HUES48 (cell line): ENCODE measurements at regions not wholly inside any gene's neighbourhood (a gene's known extent, or its start where the extent isn't known, plus 50 kb on each side); places are given as distances from the start of the nearest gene placed in this dataset.

Experiments used
- H3K27ac ChIP-seq: one replicate; pipeline ENCODE4 v1.7.0; 2013; ENCODE audit warnings: low read depth, low read length, inconsistent platforms
- H3K27me3 ChIP-seq: 2 replicates; pipeline ENCODE4 v1.6.1; 2013; ENCODE audit warnings: mild to moderate bottlenecking, low read length; ENCODE audit not compliant: control insufficient read depth, insufficient read depth
- H3K36me3 ChIP-seq: 2 replicates; pipeline ENCODE4 v1.6.1; 2013; ENCODE audit warnings: low read length; ENCODE audit not compliant: control insufficient read depth, insufficient read depth
- H3K4me1 ChIP-seq: 2 replicates; pipeline ENCODE4 v1.6.1; 2013; ENCODE audit warnings: mild to moderate bottlenecking, low read length; ENCODE audit not compliant: control insufficient read depth, insufficient read depth
- H3K4me3 ChIP-seq: 2 replicates; pipeline ENCODE4 v1.5.1; 2013; ENCODE audit warnings: mild to moderate bottlenecking, low read depth, low read length
- H3K9ac ChIP-seq: 2 replicates; pipeline ENCODE4 v1.6.1; 2013; ENCODE audit warnings: mild to moderate bottlenecking, low read depth, low read length, moderate library complexity
- H3K9me3 ChIP-seq: 2 replicates; pipeline ENCODE4 v1.6.1; 2013; ENCODE audit warnings: low read length; ENCODE audit not compliant: control insufficient read depth, insufficient read depth

DNA sequence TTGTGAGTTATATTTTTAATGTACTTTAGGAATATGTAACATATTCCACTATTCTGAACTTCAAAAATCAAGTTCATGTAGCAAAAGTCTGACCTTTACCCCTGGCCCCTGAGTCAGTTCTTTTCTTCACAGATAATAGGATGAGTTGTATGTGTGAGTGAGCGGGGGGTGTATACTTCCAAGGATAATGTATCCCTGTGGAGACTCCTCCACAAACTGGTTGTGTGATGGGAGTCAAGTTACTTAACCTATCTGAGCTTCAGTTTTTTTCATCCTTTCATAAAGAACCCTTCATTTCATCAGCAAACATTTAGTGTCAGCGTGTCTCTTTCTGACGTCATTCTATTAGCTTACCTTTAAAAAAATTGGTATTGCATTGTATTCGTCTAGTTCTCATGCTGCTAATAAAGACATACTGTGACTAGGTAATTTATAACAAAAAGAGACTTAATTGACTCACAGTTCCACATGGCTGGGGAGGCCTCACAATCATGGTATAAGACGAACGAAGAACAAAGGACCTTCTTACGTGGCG, 288.1 kb upstream of the GPC6 start:
- Histone ChIP-seq H3K27ac (no peak overlapping the region), H3K9me3 (no peaks in the 10 kb centered on the region), H3K4me1 (no peaks in the 10 kb centered on the region), H3K4me3 (no peak overlapping the region), H3K9ac (no peak overlapping the region), H3K27me3 (no peaks in the 10 kb centered on the region), H3K36me3 (no peaks in the 10 kb centered on the region)

DNA sequence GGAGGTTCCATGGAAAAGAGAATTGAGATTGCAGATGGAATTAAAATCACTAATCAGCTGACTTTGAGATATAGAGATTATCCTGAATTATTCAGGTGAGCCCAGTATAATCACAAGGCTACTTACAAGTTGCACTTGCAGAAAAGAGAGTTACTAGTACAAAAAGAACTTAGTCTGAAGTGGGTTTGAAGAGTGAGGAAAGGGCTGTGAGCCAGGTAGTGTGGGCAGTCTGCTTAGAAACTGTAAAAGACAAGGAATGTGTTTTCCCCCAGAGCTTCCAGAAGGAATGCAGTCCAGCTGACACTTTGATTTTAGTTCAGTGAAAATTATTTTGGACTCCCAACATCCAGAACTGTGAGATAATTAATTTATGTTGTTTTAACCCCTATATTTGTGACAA, 285.4 kb upstream of the GPC6 start:
- no peak overlapping the region for H3K27ac ChIP-seq
- no peaks in the 10 kb centered on the region for H3K36me3 ChIP-seq
- H3K9ac ChIP-seq, result no peak overlapping the region
- H3K4me1 ChIP-seq, result no peaks in the 10 kb centered on the region
- no peak overlapping the region for H3K4me3 ChIP-seq
- H3K9me3 ChIP-seq, result no peaks in the 10 kb centered on the region
- H3K27me3 ChIP-seq, result no peaks in the 10 kb centered on the region

DNA sequence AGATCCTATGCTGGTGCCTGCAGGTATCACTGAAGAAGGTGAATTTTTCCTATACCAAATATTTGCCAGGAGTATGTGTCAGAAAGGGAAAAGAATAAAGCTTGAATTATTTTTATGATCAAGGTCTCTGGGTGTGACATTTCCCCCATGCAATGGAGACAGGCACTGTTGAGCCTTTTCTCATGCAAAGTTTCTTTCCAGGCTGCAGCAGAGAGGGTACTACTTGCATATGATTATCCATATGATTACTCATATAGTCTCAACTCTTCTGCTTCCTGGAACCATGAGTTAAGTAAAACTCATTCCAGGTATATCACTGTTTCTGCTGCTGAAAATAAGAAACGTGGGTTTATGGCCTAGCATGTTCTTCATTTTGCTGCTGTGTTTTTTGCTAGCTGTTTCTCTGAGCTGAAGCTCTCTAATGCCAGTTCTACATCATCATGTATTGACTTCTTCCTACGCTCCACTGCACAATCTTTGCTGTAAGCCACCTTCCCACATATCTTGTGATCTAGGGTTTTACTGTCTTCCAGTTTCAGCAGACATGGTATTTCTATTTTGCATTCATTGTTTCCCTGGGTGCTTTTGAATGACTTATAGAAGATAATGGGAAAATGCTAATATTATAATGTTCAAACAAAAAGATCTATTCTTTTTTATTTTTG, 278.7 kb upstream of the GPC6 start:
- no peak overlapping the region for H3K27ac ChIP-seq
- no peaks in the 10 kb centered on the region for H3K36me3 ChIP-seq
- H3K9ac ChIP-seq, result no peak overlapping the region
- peaks cover 6% of the 10 kb centered on the region for H3K4me1 ChIP-seq
- H3K4me3 ChIP-seq, result no peak overlapping the region
- H3K27me3 ChIP-seq, result no peaks in the 10 kb centered on the region
- H3K9me3 ChIP-seq, result no peaks in the 10 kb centered on the region

DNA sequence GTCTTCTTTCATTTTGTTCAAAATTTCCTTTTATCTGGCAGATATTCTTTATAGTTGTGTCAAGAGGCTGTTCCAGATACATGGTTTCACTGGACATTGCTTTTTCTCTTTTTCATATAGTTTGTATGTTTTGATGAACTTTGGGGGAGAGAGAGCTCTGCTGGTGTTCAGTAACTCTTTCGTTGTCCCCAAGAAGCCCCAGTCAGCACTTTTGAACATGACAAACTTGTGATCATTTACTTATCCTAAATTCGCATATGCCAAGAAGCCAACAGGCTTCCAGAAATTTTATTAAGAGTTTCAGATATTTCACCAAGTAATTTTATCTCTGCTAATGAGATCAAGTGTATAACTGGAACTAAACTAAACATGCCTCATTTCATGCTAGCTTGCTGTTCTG, 275.8 kb upstream of the GPC6 start:
- H3K4me3 ChIP-seq, result no peak overlapping the region

DNA sequence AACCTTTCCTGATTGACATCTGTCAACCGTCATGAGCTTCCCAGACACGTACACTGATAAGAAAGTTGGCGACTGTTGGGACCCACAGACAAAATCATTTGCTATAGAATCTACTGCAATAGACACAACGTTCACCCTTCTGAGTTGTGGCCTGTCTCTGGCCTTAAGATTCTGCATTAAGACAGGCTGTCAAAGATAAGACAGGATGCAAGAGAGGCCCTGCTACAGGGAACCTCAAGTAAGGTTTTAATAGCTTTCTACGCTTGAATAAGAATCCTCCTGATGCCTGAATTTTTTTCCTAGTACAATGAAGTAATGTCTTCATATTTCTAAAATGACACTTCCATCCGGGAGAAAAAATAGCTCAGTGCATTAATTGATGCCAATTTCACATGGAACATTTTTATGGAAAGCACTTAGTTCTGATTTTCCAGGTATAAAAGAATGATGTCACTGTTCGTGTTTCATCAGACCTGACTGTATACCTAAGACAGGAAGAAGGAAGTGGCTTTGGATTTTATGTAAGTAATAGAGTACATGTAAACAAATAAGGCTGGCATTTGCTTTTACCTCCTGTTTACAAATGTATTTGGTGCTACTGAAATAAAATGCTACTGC, 275.2 kb upstream of the GPC6 start:
- Histone ChIP-seq H3K4me1 (peaks cover 6% of the 10 kb centered on the region), H3K9me3 (no peaks in the 10 kb centered on the region), H3K4me3 (no peak overlapping the region), H3K9ac (no peak overlapping the region), H3K27ac (no peak overlapping the region), H3K36me3 (no peaks in the 10 kb centered on the region), H3K27me3 (no peaks in the 10 kb centered on the region)

More for the DNA sequence above, 275.8 kb upstream of the GPC6 start:
- H3K9me3 ChIP-seq, result no peaks in the 10 kb centered on the region
- peaks cover 6% of the 10 kb centered on the region for H3K4me1 ChIP-seq
- no peaks in the 10 kb centered on the region for H3K36me3 ChIP-seq
- H3K27ac ChIP-seq, result no peak overlapping the region
- H3K9ac ChIP-seq, result no peak overlapping the region
- no peaks in the 10 kb centered on the region for H3K27me3 ChIP-seq

DNA sequence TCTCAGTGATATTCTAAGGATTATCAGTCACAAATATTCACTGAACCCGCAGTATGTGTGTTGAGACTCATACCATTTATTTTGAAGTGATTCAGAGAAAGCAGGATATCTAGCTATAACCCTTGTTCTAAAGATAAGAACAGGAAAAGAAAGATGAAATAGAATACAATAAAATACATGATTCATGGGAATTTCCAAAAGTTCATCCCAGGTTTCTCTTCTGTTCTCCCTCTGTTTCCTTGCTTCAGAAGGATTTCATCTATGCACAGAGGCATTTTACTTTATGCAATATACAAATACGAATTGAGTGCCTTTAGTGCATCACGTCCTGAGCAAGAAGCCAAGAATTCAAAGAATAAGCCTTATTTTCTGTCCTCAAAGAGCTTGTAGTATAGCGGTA, 274.4 kb upstream of the GPC6 start:
- H3K9me3 ChIP-seq, result no peaks in the 10 kb centered on the region
- no peaks in the 10 kb centered on the region for H3K27me3 ChIP-seq
- no peak overlapping the region for H3K27ac ChIP-seq
- H3K4me1 ChIP-seq, result peaks cover 6% of the 10 kb centered on the region
- H3K9ac ChIP-seq, result no peak overlapping the region
- no peak overlapping the region for H3K4me3 ChIP-seq
- no peaks in the 10 kb centered on the region for H3K36me3 ChIP-seq

DNA sequence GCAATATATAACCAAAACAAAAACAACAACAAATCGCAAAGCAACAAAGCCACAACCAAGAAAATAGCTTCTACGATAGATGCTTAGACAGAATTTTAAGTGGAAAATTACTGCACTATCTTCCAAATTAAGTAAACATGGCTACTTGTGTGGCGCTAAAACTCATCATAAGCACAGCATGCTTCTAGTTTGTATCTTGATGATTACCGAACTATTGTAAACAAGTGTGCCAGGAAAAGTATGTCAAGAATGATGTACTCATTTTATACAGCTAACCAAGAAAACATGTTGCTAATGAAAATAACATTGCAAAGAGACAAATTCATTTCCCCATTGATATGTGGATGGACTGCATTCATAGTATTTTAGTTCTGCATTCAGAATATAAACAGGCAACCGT, 271.9 kb upstream of the GPC6 start:
- no peaks in the 10 kb centered on the region for H3K27me3 ChIP-seq
- no peaks in the 10 kb centered on the region for H3K36me3 ChIP-seq
- peaks cover 3% of the 10 kb centered on the region; the same call in 1 of the 2 replicates for H3K9me3 ChIP-seq
- no peak overlapping the region for H3K9ac ChIP-seq
- H3K4me3 ChIP-seq, result no peak overlapping the region
- no peak overlapping the region for H3K27ac ChIP-seq
- H3K4me1 ChIP-seq, result no peaks in the 10 kb centered on the region; the same call in 1 of the 2 replicates

DNA sequence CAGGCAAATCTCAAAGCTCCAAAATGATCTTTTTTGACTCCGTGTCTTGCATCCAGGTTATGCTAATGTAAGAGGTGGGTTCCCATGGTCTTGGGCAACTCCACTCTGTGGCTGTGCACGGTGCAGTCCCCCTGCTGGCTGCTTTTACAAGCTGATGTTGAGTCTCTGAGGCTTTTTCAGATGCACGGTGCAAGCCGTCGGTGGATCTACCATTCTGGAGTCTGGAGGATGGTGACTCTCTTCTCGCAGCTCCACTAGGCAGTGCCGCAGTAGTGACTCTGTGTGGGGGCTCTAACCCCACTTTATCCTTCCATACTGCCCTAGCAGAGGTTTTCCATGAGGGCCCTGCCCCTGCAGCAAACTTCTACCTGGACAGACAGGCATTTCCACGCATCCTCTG, 266.8 kb upstream of the GPC6 start:
- no peak overlapping the region for H3K4me3 ChIP-seq
- H3K27ac ChIP-seq, result no peak overlapping the region
- H3K9me3 ChIP-seq, result peaks cover 14% of the 10 kb centered on the region
- H3K9ac ChIP-seq, result no peak overlapping the region
- no peaks in the 10 kb centered on the region for H3K36me3 ChIP-seq
- no peaks in the 10 kb centered on the region for H3K27me3 ChIP-seq
- H3K4me1 ChIP-seq, result no peaks in the 10 kb centered on the region; the same call in 1 of the 2 replicates

DNA sequence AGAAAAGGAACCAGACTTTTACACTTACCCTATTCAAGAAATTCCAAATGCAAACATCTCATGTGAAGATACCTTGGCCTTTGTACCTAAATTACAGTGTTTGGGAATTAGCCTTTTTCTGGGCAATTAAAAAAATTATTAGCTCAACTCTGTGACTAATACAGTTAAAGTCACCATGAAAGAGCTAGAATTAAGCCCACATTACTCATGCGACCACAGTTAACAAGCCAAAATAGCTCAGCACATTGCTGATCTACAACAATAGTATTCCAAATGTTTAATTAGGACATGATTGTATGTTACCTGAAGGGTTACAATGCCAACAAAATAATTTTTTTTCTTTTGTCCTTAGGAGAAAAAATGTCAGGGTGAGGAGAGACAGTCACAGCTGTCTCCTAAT, 263.6 kb upstream of the GPC6 start:
- H3K27me3 ChIP-seq, result no peaks in the 10 kb centered on the region
- no peak overlapping the region for H3K27ac ChIP-seq
- H3K36me3 ChIP-seq, result no peaks in the 10 kb centered on the region
- no peak overlapping the region for H3K4me3 ChIP-seq
- H3K9me3 ChIP-seq, result peaks cover 14% of the 10 kb centered on the region
- H3K9ac ChIP-seq, result no peak overlapping the region
- H3K4me1 ChIP-seq, result no peaks in the 10 kb centered on the region

DNA sequence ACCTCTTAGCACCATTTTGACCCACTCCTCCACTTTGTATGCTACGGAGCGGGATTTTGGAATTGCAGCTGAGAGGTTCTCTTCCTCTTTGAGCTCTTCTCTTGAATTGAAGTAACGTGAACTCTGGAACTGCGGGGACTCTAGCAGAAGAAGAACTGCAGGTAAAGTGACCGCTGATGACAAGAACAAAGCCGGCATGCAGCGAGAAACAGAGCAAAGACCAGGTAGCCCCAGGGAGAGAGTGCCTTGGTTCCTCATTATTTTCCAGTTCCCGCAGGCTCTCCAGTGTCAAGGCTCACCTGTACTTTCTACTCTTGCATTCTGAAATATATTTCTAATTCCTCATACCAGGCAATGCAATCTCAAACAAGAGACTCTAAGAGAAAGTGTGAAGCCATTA, 260.3 kb upstream of the GPC6 start:
- no peaks in the 10 kb centered on the region for H3K36me3 ChIP-seq

DNA sequence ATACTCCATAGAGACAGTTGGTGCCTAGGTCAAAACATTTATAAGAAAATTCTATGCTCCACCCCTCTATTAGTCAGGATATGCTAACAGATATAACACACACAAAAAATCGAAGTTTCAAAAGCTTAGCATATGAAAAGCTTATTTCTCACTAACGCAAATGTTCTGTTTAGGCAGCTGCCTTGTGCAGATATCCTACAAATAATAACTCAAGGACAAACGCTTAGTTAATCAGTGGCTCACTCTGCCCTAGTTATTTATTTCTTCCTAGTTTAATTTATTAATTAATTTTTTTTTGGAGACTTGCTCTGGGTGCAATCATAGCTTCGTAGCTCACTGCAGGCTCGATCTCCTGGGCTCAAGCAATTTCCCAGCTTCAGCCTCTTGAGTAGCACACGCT, 259.7 kb upstream of the GPC6 start:
- Histone ChIP-seq H3K9me3 (0 out of 2 replicates have a peak, but pooled peaks cover 2% of the 10 kb centered on the region), H3K27me3 (no peaks in the 10 kb centered on the region), H3K4me3 (no peak overlapping the region), H3K9ac (no peak overlapping the region), H3K4me1 (no peaks in the 10 kb centered on the region), H3K27ac (no peak overlapping the region), H3K36me3 (no peaks in the 10 kb centered on the region)

More for the DNA sequence above, 260.3 kb upstream of the GPC6 start:
- Histone ChIP-seq H3K9ac (no peak overlapping the region), H3K27me3 (no peaks in the 10 kb centered on the region), H3K4me1 (no peaks in the 10 kb centered on the region), H3K27ac (no peak overlapping the region), H3K9me3 (0 out of 2 replicates have a peak, but pooled peaks cover 2% of the 10 kb centered on the region), H3K4me3 (no peak overlapping the region)
